ENCODE measurements at regions not wholly inside any gene's neighbourhood (a gene's known extent, or its start where the extent isn't known, plus 50 kb on each side); places are given as distances from the start of the nearest gene placed in this dataset.

DNA sequence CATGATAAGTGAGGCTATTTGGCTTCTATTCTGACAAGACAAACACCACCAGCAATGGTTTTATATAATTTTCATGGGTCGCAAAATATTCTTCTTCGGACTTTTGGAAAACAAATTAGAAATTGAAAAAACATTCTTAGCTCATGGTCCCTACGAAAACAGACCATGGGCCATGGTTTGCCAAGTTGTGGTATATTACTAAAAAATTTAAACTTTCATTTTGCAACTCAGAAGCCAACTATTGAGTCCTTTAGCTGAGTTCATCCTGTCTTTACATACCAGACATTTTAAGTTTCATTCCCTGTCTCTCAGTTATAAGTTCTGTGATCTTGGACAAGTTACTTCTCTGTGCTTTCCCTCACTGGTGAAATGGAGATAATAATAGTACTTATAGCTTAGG is 198.1 kb downstream of the CSNK1G3 start:
- TF ChIP-seq, protein P1, sequence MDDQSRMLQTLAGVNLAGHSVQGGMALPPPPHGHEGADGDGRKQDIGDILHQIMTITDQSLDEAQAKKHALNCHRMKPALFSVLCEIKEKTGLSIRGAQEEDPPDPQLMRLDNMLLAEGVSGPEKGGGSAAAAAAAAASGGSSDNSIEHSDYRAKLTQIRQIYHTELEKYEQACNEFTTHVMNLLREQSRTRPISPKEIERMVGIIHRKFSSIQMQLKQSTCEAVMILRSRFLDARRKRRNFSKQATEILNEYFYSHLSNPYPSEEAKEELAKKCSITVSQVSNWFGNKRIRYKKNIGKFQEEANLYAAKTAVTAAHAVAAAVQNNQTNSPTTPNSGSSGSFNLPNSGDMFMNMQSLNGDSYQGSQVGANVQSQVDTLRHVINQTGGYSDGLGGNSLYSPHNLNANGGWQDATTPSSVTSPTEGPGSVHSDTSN (IDR thresholded peaks at IDR 0.05) = no peak
- TF ChIP-seq, protein P2, sequence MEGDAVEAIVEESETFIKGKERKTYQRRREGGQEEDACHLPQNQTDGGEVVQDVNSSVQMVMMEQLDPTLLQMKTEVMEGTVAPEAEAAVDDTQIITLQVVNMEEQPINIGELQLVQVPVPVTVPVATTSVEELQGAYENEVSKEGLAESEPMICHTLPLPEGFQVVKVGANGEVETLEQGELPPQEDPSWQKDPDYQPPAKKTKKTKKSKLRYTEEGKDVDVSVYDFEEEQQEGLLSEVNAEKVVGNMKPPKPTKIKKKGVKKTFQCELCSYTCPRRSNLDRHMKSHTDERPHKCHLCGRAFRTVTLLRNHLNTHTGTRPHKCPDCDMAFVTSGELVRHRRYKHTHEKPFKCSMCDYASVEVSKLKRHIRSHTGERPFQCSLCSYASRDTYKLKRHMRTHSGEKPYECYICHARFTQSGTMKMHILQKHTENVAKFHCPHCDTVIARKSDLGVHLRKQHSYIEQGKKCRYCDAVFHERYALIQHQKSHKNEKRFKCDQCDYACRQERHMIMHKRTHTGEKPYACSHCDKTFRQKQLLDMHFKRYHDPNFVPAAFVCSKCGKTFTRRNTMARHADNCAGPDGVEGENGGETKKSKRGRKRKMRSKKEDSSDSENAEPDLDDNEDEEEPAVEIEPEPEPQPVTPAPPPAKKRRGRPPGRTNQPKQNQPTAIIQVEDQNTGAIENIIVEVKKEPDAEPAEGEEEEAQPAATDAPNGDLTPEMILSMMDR (IDR thresholded peaks at IDR 0.05) = no peak
- TF ChIP-seq MEF2A (IDR thresholded peaks at IDR 0.05; ENCODE audit: borderline replicate concordance, low read depth) (no peak), TCF12 (IDR thresholded peaks at IDR 0.05) (no peak), POLR2AphosphoS5 (IDR thresholded peaks at IDR 0.05; ENCODE audit: low read depth, low read length) (no peak), TEAD4 (IDR thresholded peaks at IDR 0.05; ENCODE audit: borderline replicate concordance, insufficient read depth) (no peak), EZH2phosphoT487 (IDR thresholded peaks at IDR 0.05; ENCODE audit: borderline replicate concordance, low read depth) (no peak), EP300 (IDR thresholded peaks at IDR 0.05; ENCODE audit: borderline replicate concordance in 1 of 2, low read depth in 1 of 2, low read length in 1 of 2) (no peak), RXRA (IDR thresholded peaks at IDR 0.05; ENCODE audit: borderline replicate concordance, low read depth) (no peak)
- TF ChIP-seq, protein P3, sequence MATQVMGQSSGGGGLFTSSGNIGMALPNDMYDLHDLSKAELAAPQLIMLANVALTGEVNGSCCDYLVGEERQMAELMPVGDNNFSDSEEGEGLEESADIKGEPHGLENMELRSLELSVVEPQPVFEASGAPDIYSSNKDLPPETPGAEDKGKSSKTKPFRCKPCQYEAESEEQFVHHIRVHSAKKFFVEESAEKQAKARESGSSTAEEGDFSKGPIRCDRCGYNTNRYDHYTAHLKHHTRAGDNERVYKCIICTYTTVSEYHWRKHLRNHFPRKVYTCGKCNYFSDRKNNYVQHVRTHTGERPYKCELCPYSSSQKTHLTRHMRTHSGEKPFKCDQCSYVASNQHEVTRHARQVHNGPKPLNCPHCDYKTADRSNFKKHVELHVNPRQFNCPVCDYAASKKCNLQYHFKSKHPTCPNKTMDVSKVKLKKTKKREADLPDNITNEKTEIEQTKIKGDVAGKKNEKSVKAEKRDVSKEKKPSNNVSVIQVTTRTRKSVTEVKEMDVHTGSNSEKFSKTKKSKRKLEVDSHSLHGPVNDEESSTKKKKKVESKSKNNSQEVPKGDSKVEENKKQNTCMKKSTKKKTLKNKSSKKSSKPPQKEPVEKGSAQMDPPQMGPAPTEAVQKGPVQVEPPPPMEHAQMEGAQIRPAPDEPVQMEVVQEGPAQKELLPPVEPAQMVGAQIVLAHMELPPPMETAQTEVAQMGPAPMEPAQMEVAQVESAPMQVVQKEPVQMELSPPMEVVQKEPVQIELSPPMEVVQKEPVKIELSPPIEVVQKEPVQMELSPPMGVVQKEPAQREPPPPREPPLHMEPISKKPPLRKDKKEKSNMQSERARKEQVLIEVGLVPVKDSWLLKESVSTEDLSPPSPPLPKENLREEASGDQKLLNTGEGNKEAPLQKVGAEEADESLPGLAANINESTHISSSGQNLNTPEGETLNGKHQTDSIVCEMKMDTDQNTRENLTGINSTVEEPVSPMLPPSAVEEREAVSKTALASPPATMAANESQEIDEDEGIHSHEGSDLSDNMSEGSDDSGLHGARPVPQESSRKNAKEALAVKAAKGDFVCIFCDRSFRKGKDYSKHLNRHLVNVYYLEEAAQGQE (IDR thresholded peaks at IDR 0.05; ENCODE audit: low read depth, low read length) = no peak

Measured in SK-N-SH (cell line).